ENCODE measurements at regions not wholly inside any gene's neighbourhood (a gene's known extent, or its start where the extent isn't known, plus 50 kb on each side); places are given as distances from the start of the nearest gene placed in this dataset.
"Not testable (repeated sequence)": the region's sequence is repeated elsewhere in the genome, so short reads cannot be mapped to it uniquely, and the experiment has no call there.

DNA sequence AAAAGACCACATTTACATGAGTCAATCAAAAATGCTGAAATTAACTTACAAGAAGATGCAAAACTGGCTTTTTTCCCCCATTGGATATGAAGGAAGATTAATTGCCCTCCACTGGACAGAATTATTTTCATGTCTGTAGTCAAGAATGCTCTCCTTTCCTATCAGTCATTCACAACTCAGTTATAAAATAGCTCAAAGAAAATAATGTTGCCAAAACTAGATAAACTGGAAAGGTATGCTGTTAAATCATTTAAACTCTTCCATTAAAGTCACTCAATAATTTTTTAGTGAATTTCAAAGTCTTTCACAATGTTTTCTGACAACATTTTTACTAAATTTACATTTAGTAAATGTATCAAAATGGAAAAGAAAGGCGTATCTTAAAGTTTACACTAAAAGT, 384.5 kb downstream of the HGF start:
- Histone ChIP-seq H3K36me3 (ENCODE audit: control insufficient read depth, insufficient read depth, low read length) (no peaks in the 10 kb centered on the region), H3K9me3 (no peaks in the 10 kb centered on the region), H3K27me3 (replicated peaks; ENCODE audit: control insufficient read depth, insufficient read depth, low read length) (no peaks in the 10 kb centered on the region), H3K4me3 (ENCODE audit: low read depth, low read length) (no peak overlapping the region), H3K4me1 (no peaks in the 10 kb centered on the region)
- H3K36me3 Mint-ChIP-seq (ENCODE audit: insufficient read depth, unreplicated experiment), result no peaks in the 10 kb centered on the region
- TF ChIP-seq, protein P1, sequence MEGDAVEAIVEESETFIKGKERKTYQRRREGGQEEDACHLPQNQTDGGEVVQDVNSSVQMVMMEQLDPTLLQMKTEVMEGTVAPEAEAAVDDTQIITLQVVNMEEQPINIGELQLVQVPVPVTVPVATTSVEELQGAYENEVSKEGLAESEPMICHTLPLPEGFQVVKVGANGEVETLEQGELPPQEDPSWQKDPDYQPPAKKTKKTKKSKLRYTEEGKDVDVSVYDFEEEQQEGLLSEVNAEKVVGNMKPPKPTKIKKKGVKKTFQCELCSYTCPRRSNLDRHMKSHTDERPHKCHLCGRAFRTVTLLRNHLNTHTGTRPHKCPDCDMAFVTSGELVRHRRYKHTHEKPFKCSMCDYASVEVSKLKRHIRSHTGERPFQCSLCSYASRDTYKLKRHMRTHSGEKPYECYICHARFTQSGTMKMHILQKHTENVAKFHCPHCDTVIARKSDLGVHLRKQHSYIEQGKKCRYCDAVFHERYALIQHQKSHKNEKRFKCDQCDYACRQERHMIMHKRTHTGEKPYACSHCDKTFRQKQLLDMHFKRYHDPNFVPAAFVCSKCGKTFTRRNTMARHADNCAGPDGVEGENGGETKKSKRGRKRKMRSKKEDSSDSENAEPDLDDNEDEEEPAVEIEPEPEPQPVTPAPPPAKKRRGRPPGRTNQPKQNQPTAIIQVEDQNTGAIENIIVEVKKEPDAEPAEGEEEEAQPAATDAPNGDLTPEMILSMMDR (IDR thresholded peaks at IDR 0.05; ENCODE audit: insufficient read depth in 1 of 2, low read depth in 1 of 2, low read length in 1 of 2, severe bottlenecking in 1 of 2, unreplicated experiment in 1 of 2), result no peak
- no peak overlapping the region for H3K27ac Mint-ChIP-seq (ENCODE audit: unreplicated experiment)
- POLR2A ChIA-PET, result no interaction called here
- intact Hi-C loops (cut with micrococcal nuclease; ENCODE audit: unreplicated experiment), result no loop called here
- CTCF ChIA-PET, result no interaction called here
- no peak overlapping the region for H3K4me3 Mint-ChIP-seq (ENCODE audit: unreplicated experiment)
- H3K4me1 Mint-ChIP-seq (ENCODE audit: low read depth, unreplicated experiment), result no peaks in the 10 kb centered on the region
- H3K27me3 Mint-ChIP-seq (ENCODE audit: insufficient read depth, unreplicated experiment), result no peaks in the 10 kb centered on the region
- no TSS peak for BruUV-seq (replicated peaks)
- no peak for DNase-seq
- H3K9me3 Mint-ChIP-seq (ENCODE audit: unreplicated experiment), result no peaks in the 10 kb centered on the region

DNA sequence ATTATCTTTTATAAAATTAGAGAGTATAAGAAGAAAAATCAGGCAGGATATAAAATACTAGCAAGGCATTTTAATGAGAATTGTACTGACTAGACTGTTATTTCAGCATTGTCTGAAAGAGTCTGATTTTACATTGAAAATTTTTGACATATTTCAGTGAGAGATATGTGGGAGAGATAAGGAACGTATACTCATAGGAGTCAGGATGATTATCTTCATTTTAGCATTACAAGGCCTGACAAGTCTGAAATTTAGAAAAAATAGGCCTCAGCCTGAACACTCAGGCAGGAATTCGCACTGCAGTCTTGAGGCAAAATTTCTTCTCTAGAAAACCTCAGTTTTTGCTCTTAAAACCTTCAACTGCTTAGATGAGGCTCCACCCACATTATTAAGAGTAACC, 386.0 kb downstream of the HGF start:
- intact Hi-C loops (cut with micrococcal nuclease; ENCODE audit: unreplicated experiment), result no loop called here
- BruUV-seq (replicated peaks), result no TSS peak
- no peak overlapping the region for H3K27ac Mint-ChIP-seq (ENCODE audit: unreplicated experiment)

DNA sequence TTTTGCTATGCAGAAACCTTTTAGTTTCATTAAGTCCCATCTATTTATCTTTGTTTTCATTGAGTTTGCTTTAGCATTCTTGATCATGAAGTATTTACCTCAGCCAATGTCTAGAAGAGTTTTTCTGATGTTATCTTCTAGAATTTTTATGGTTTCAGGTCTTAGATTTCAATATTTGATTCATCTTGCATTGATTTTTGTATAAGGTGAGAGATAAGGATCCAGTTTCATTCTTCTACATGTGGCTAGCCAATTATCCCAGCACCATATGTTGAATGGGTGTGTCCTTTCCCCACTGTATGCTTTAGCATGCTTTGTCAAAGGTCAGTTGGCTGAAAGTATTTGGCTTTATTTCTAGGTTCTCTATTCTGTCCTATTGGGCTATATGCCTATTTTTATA, 395.2 kb downstream of the HGF start:
- H3K27me3 ChIP-seq (replicated peaks; ENCODE audit: control insufficient read depth, insufficient read depth, low read length); H3K27me3 Mint-ChIP-seq (ENCODE audit: insufficient read depth, unreplicated experiment); H3K27ac Mint-ChIP-seq (ENCODE audit: unreplicated experiment); H3K9me3 ChIP-seq; CTCF ChIA-PET; DNase-seq; intact Hi-C loops (cut with micrococcal nuclease; ENCODE audit: unreplicated experiment); H3K4me3 ChIP-seq (ENCODE audit: low read depth, low read length); H3K4me1 ChIP-seq; H3K36me3 Mint-ChIP-seq (ENCODE audit: insufficient read depth, unreplicated experiment); BruUV-seq (replicated peaks); H3K9me3 Mint-ChIP-seq (ENCODE audit: unreplicated experiment); H3K4me3 Mint-ChIP-seq (ENCODE audit: unreplicated experiment); H3K36me3 ChIP-seq (ENCODE audit: control insufficient read depth, insufficient read depth, low read length); POLR2A ChIA-PET: not testable (repeated sequence)
- peaks cover 12% of the 10 kb centered on the region for H3K4me1 Mint-ChIP-seq (ENCODE audit: low read depth, unreplicated experiment)

More for the DNA sequence above, 386.0 kb downstream of the HGF start:
- no peaks in the 10 kb centered on the region for H3K27me3 Mint-ChIP-seq (ENCODE audit: insufficient read depth, unreplicated experiment)
- H3K27me3 ChIP-seq (replicated peaks; ENCODE audit: control insufficient read depth, insufficient read depth, low read length), result no peaks in the 10 kb centered on the region
- H3K36me3 ChIP-seq (ENCODE audit: control insufficient read depth, insufficient read depth, low read length), result no peaks in the 10 kb centered on the region
- ChIA-PET CTCF (no interaction called here), POLR2A (no interaction called here)
- H3K4me3 ChIP-seq (ENCODE audit: low read depth, low read length), result no peak overlapping the region
- TF ChIP-seq, protein P1 (IDR thresholded peaks at IDR 0.05; ENCODE audit: insufficient read depth in 1 of 2, low read depth in 1 of 2, low read length in 1 of 2, severe bottlenecking in 1 of 2, unreplicated experiment in 1 of 2), result no peak
- no peaks in the 10 kb centered on the region for H3K9me3 ChIP-seq
- no peaks in the 10 kb centered on the region for H3K36me3 Mint-ChIP-seq (ENCODE audit: insufficient read depth, unreplicated experiment)
- H3K4me1 Mint-ChIP-seq (ENCODE audit: low read depth, unreplicated experiment), result no peaks in the 10 kb centered on the region
- no peak overlapping the region for H3K4me3 Mint-ChIP-seq (ENCODE audit: unreplicated experiment)
- no peak for DNase-seq
- H3K4me1 ChIP-seq, result no peaks in the 10 kb centered on the region
- H3K9me3 Mint-ChIP-seq (ENCODE audit: unreplicated experiment), result no peaks in the 10 kb centered on the region

DNA sequence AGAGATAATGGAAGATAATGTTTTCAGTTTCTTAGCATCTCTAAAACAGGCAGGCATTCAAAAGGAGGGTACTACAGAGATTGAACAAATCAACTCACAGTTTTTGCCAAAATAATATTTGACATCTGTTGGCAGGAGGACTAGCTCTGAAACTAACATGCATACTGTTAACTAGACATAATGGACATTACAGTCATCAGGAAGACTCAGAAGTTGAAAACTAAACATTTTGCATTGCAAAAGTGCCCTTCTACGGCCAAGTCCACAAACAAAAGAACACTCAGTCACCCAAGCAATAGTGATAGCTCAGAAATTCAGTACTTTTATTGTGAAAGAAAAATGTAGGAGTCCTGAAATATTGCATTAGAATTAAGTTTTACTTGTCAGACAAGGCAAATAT, 399.0 kb downstream of the HGF start:
- no peaks in the 10 kb centered on the region for H3K9me3 ChIP-seq
- H3K9me3 Mint-ChIP-seq (ENCODE audit: unreplicated experiment), result no peaks in the 10 kb centered on the region
- H3K4me3 Mint-ChIP-seq (ENCODE audit: unreplicated experiment), result no peak overlapping the region
- CTCF ChIA-PET, result no interaction called here
- peaks cover 12% of the 10 kb centered on the region for H3K4me1 Mint-ChIP-seq (ENCODE audit: low read depth, unreplicated experiment)
- H3K27me3 Mint-ChIP-seq (ENCODE audit: insufficient read depth, unreplicated experiment), result no peaks in the 10 kb centered on the region
- POLR2A ChIA-PET, result no interaction called here
- H3K27ac Mint-ChIP-seq (ENCODE audit: unreplicated experiment), result no peak overlapping the region
- TF ChIP-seq, protein P1 (IDR thresholded peaks at IDR 0.05; ENCODE audit: insufficient read depth in 1 of 2, low read depth in 1 of 2, low read length in 1 of 2, severe bottlenecking in 1 of 2, unreplicated experiment in 1 of 2), result no peak
- intact Hi-C loops (cut with micrococcal nuclease; ENCODE audit: unreplicated experiment), result no loop called here
- H3K4me1 ChIP-seq, result peaks cover 5% of the 10 kb centered on the region; the same call in 1 of the 2 replicates
- H3K4me3 ChIP-seq (ENCODE audit: low read depth, low read length), result no peak overlapping the region
- no TSS peak for BruUV-seq (replicated peaks)
- no peaks in the 10 kb centered on the region for H3K36me3 Mint-ChIP-seq (ENCODE audit: insufficient read depth, unreplicated experiment)
- no peak for DNase-seq
- H3K36me3 ChIP-seq (ENCODE audit: control insufficient read depth, insufficient read depth, low read length), result no peaks in the 10 kb centered on the region
- no peaks in the 10 kb centered on the region for H3K27me3 ChIP-seq (replicated peaks; ENCODE audit: control insufficient read depth, insufficient read depth, low read length)
